GM12878 (cell line): ENCODE measurements at regions not wholly inside any gene's neighbourhood (a gene's known extent, or its start where the extent isn't known, plus 50 kb on each side); places are given as distances from the start of the nearest gene placed in this dataset.

ENCODE experiments used
- ATAC-seq: fragments of 200-7000 bp; cut with Tn5 transposase; 3 replicates; pipeline ENCODE4 v1.9.1; 2020; ENCODE audit warnings: mild to moderate bottlenecking, moderate library complexity
- BruUV-seq: library from RNA; stranded (reverse); fragments of 400-500 nt; replicated peaks from 2 replicates; lab custom pipeline; 2021; lab: Mats Ljungman, UMichigan
- CTCF ChIA-PET: fragments of 300-600 bp; sonication (Branson Sonifier 250); formaldehyde crosslinking; extraction: SDS; loops from one replicate; lab custom pipeline; 2021; ENCODE audit warnings: inconsistent platforms; lab: Yijun Ruan, JAX
- POLR2A ChIA-PET: fragments of 350-600 bp; formaldehyde crosslinking; extraction: SDS; loops from one replicate; lab custom pipeline; 2021; ENCODE audit warnings: inconsistent platforms; lab: Charles Lee
- RAD21 ChIA-PET: fragments of 300-600 bp; sonication (Branson Sonifier 250); formaldehyde crosslinking; loops from one replicate; lab custom pipeline; 2023; ENCODE audit warnings: antibody characterized with exemption; ENCODE audit not compliant: unreplicated experiment; lab: Charles Lee
- SMC1A ChIA-PET: fragments of 300-600 bp; sonication (Branson Sonifier 250); formaldehyde crosslinking; loops from one replicate; lab custom pipeline; 2023; ENCODE audit not compliant: unreplicated experiment, uncharacterized antibody; lab: Charles Lee
- DNase-seq: peaks from one replicate; pipeline ENCODE4 v3.0.0-alpha.2; 2011; ENCODE audit warnings: low read depth, low spot score
- FAIRE-seq: peaks from 3 replicates; lab custom pipeline; 2011; peaks lifted over from hg19 to GRCh38; lab: Jason Lieb, UNC
- H2AFZ ChIP-seq: 2 replicates; pipeline ENCODE4 v1.6.0; 2011; ENCODE audit warnings: low read depth, low read length, control low read depth; ENCODE audit not compliant: control insufficient read depth
- H3K27ac ChIP-seq: 2 replicates; pipeline ENCODE4 v1.5.1; 2011; ENCODE audit warnings: control low read depth; ENCODE audit not compliant: control insufficient read depth, insufficient read depth
- H3K27me3 ChIP-seq, 2 experiments: replicated peaks in 1 of 2; 2 replicates each; pipeline versions ENCODE4 v1.6.0 to v1.6.1; 2011; ENCODE audit warnings: low read length in 1 of 2; ENCODE audit not compliant: control insufficient read depth in 2 of 2, insufficient read depth in 2 of 2
- H3K36me3 ChIP-seq, 2 experiments: 2 replicates each; pipeline ENCODE4 v1.5.1; 2011; ENCODE audit warnings: low read length in 1 of 2; ENCODE audit not compliant: control insufficient read depth in 2 of 2, insufficient read depth in 2 of 2
- H3K4me1 ChIP-seq: 2 replicates; pipeline ENCODE4 v1.6.1; 2011; ENCODE audit warnings: mild to moderate bottlenecking, low read length, moderate library complexity, mixed read lengths; ENCODE audit not compliant: control insufficient read depth, insufficient read depth
- H3K4me2 ChIP-seq: 2 replicates; pipeline ENCODE4 v1.6.0; 2011; ENCODE audit warnings: control low read depth; ENCODE audit not compliant: control insufficient read depth, insufficient read depth
- H3K4me3 ChIP-seq: fragments of 200-600 bp; sonication (generic); 2 replicates; pipeline ENCODE4 v1.5.1; 2016
- H3K79me2 ChIP-seq: 2 replicates; pipeline ENCODE4 v1.6.0; 2011; ENCODE audit warnings: low read length; ENCODE audit not compliant: control insufficient read depth, insufficient read depth
- H3K9ac ChIP-seq: 2 replicates; pipeline ENCODE4 v1.8.0; 2011; ENCODE audit warnings: low read length, control low read depth, mixed read lengths; ENCODE audit not compliant: control insufficient read depth, insufficient read depth
- H3K9me3 ChIP-seq: replicated peaks from 3 replicates; pipeline ENCODE4 v1.5.1; 2011; ENCODE audit warnings: mild to moderate bottlenecking, low read length; ENCODE audit not compliant: control insufficient read depth, insufficient read depth
- H4K20me1 ChIP-seq: 2 replicates; pipeline ENCODE4 v1.6.0; 2011; ENCODE audit not compliant: control insufficient read depth, insufficient read depth
- CBX3 ChIP-seq: fragments of 200-600 bp; sonication (generic); IDR thresholded peaks from 2 replicates; pipeline ENCODE4 v1.6.1; 2016; ENCODE audit warnings: low read depth, borderline replicate concordance
- CHD2 ChIP-seq: IDR thresholded peaks from 2 replicates; pipeline ENCODE4 v1.6.1; 2011; ENCODE audit warnings: low read depth, low read length, improper control_type of control experiment, borderline replicate concordance
- CREB1 ChIP-seq: IDR thresholded peaks from 2 replicates; pipeline ENCODE4 v1.6.1; 2012; ENCODE audit warnings: low read depth, mild to moderate bottlenecking, inconsistent platforms
- EED ChIP-seq: sonication (generic); IDR thresholded peaks from 2 replicates; pipeline ENCODE4 v1.6.1; 2016; ENCODE audit warnings: antibody characterized with exemption, low read depth
- FOXM1 ChIP-seq: IDR thresholded peaks from 2 replicates; pipeline ENCODE4 v1.6.1; 2012; ENCODE audit warnings: low read depth, mild to moderate bottlenecking, inconsistent platforms, low read length, moderate library complexity
- HCFC1 ChIP-seq: fragments of 150-350 bp; IDR thresholded peaks from 2 replicates; pipeline ENCODE4 v1.6.1; 2014; ENCODE audit warnings: low read length
- KLF5 ChIP-seq: fragments of 450-650 bp; IDR thresholded peaks from 2 replicates; pipeline ENCODE4 v1.6.1; 2014; ENCODE audit warnings: mild to moderate bottlenecking; ENCODE audit not compliant: partially characterized antibody
- NR2C1 ChIP-seq: fragments of 450-650 bp; IDR thresholded peaks from 2 replicates; pipeline ENCODE4 v1.6.1; 2017; ENCODE audit warnings: antibody characterized with exemption, mild to moderate bottlenecking, moderate library complexity
- TARDBP ChIP-seq: IDR thresholded peaks from 2 replicates; pipeline ENCODE4 v1.6.1; 2016; ENCODE audit warnings: borderline replicate concordance
- ZNF24 ChIP-seq: fragments of 450-650 bp; IDR thresholded peaks from 2 replicates; pipeline ENCODE4 v1.6.1; 2017; ENCODE audit warnings: antibody characterized with exemption, mild to moderate bottlenecking
- ZNF622 ChIP-seq: fragments of 450-650 bp; IDR thresholded peaks from 2 replicates; pipeline ENCODE4 v1.6.1; 2017; ENCODE audit warnings: mild to moderate bottlenecking, inconsistent platforms
- WGBS: methylation state at CpG from one replicate; pipeline ENCODE4 v1.1.6; 2016; ENCODE audit warnings: low lambda C conversion rate; ENCODE audit not compliant: insufficient replicate concordance, insufficient coverage; ENCODE audit errors: missing lambda C conversion rate; 5-methylcytosine and 5-hydroxymethylcytosine counted together
- in situ Hi-C: fragments of 300-500 bp; cut with MboI; formaldehyde crosslinking; loops from 9 replicates; pipeline ENCODE4 v1.14.3; 2018; ENCODE audit warnings: mixed read lengths
- intact Hi-C: fragments of 100-400 bp; cut with micrococcal nuclease; formaldehyde crosslinking; loops from one replicate; pipeline ENCODE4 v1.14.2; 2022; ENCODE audit not compliant: unreplicated experiment
- TF ChIP-seq, protein P1 (sequence below): fragments of 450-650 bp; IDR thresholded peaks from 2 replicates; pipeline ENCODE4 v1.6.1; 2017; ENCODE audit warnings: mild to moderate bottlenecking, moderate library complexity
- TF ChIP-seq, protein P2 (sequence below): IDR thresholded peaks from 2 replicates; pipeline ENCODE4 v1.6.1; 2012; ENCODE audit warnings: low read depth, low read length, improper control_type of control experiment
- TF ChIP-seq, protein P3 (sequence below): IDR thresholded peaks from 2 replicates; pipeline ENCODE4 v1.6.1; 2012; ENCODE audit warnings: low read depth, low read length, improper control_type of control experiment
- TF ChIP-seq, protein P4 (sequence below): fragments of 450-650 bp; IDR thresholded peaks from 2 replicates; pipeline ENCODE4 v1.6.1; 2017; ENCODE audit warnings: borderline replicate concordance

DNA sequence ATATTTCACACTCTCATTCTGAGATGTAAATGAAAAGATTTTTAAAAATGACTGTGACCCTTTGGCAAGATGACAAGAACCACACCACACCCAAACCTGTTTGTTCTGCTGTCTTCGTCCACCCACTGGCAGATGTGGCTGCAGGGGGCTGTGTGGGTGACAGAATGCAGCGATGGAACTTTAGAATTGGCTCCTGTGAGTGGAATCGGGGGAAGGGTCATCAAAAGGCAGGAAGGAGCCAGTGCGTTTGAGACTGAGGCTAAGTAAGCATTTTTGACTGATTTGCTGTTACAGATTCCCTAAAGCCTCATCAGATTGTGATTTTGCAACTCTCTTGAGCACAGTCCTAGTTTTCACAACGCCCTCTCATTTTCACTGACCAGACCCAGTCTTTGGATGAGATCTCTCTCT lies 111.2 kb upstream of the ADGRL2 start (continued):
- TF ChIP-seq, protein P1, sequence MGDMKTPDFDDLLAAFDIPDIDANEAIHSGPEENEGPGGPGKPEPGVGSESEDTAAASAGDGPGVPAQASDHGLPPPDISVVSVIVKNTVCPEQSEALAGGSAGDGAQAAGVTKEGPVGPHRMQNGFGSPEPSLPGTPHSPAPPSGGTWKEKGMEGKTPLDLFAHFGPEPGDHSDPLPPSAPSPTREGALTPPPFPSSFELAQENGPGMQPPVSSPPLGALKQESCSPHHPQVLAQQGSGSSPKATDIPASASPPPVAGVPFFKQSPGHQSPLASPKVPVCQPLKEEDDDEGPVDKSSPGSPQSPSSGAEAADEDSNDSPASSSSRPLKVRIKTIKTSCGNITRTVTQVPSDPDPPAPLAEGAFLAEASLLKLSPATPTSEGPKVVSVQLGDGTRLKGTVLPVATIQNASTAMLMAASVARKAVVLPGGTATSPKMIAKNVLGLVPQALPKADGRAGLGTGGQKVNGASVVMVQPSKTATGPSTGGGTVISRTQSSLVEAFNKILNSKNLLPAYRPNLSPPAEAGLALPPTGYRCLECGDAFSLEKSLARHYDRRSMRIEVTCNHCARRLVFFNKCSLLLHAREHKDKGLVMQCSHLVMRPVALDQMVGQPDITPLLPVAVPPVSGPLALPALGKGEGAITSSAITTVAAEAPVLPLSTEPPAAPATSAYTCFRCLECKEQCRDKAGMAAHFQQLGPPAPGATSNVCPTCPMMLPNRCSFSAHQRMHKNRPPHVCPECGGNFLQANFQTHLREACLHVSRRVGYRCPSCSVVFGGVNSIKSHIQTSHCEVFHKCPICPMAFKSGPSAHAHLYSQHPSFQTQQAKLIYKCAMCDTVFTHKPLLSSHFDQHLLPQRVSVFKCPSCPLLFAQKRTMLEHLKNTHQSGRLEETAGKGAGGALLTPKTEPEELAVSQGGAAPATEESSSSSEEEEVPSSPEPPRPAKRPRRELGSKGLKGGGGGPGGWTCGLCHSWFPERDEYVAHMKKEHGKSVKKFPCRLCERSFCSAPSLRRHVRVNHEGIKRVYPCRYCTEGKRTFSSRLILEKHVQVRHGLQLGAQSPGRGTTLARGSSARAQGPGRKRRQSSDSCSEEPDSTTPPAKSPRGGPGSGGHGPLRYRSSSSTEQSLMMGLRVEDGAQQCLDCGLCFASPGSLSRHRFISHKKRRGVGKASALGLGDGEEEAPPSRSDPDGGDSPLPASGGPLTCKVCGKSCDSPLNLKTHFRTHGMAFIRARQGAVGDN: 0 out of 2 replicates have a peak, but pooled peaks have one; percentile 34

GRCh38 chr1:81682490-81682889 lies 118.2 kb upstream of the ADGRL2 start:
- no peak overlapping the region for H2AFZ ChIP-seq
- CTCF ChIA-PET: interaction anchor here (1.0 kb wide), 1 partner anchor 133 kb away, joined by 3 read pairs; no protein-coding TSS in a partner anchor
- H3K9me3 ChIP-seq: no peaks in the 10 kb centered on the region
- H3K79me2 ChIP-seq: no peaks in the 10 kb centered on the region
- FAIRE-seq (no peak), ATAC-seq (no peak; the same call in 2 of the 3 replicates), DNase-seq (no peak)
- no peaks in the 10 kb centered on the region for H3K4me1 ChIP-seq
- WGBS: 31% methylated on average over 7 of the region's 7 CpGs
- no peak overlapping the region for H3K4me2 ChIP-seq
- no peaks in the 10 kb centered on the region for H4K20me1 ChIP-seq
- H3K9ac ChIP-seq: no peak overlapping the region
- RAD21 ChIA-PET: interaction anchor here (2.1 kb wide), 1 partner anchor 133 kb away, joined by 7 read pairs; no protein-coding TSS in a partner anchor
- intact Hi-C loops (loop anchor here (5.0 kb wide), 1 partner anchor 80 kb away; no protein-coding TSS in a partner anchor), in situ Hi-C loops (no loop called here)
- no peaks in the 10 kb centered on the region for H3K27me3 ChIP-seq
- H3K36me3 ChIP-seq: no peaks in the 10 kb centered on the region
- no peak overlapping the region for H3K27ac ChIP-seq
- no peak overlapping the region for H3K4me3 ChIP-seq
- no TSS peak for BruUV-seq
- POLR2A ChIA-PET: no interaction called here
- SMC1A ChIA-PET: interaction anchor here (0.6 to 1.7 kb wide), 5 partner anchors 29 to 170 kb away, joined by 3 to 5 read pairs (median 3); no protein-coding TSS in a partner anchor
- TF ChIP-seq, protein P2, sequence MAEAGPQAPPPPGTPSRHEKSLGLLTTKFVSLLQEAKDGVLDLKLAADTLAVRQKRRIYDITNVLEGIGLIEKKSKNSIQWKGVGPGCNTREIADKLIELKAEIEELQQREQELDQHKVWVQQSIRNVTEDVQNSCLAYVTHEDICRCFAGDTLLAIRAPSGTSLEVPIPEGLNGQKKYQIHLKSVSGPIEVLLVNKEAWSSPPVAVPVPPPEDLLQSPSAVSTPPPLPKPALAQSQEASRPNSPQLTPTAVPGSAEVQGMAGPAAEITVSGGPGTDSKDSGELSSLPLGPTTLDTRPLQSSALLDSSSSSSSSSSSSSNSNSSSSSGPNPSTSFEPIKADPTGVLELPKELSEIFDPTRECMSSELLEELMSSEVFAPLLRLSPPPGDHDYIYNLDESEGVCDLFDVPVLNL: no peak
- TF ChIP-seq EED: no peak
- no peak for TF ChIP-seq CHD2
- no peak for TF ChIP-seq HCFC1
- TF ChIP-seq, protein P3, sequence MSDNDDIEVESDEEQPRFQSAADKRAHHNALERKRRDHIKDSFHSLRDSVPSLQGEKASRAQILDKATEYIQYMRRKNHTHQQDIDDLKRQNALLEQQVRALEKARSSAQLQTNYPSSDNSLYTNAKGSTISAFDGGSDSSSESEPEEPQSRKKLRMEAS: no peak
- no peak for TF ChIP-seq KLF5
- TF ChIP-seq FOXM1: no peak
- TF ChIP-seq CBX3: no peak
- no peak for TF ChIP-seq ZNF622
- TF ChIP-seq TARDBP: no peak
- TF ChIP-seq ZNF24: no peak
- TF ChIP-seq, protein P4, sequence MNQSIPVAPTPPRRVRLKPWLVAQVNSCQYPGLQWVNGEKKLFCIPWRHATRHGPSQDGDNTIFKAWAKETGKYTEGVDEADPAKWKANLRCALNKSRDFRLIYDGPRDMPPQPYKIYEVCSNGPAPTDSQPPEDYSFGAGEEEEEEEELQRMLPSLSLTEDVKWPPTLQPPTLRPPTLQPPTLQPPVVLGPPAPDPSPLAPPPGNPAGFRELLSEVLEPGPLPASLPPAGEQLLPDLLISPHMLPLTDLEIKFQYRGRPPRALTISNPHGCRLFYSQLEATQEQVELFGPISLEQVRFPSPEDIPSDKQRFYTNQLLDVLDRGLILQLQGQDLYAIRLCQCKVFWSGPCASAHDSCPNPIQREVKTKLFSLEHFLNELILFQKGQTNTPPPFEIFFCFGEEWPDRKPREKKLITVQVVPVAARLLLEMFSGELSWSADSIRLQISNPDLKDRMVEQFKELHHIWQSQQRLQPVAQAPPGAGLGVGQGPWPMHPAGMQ: no peak
- TF ChIP-seq CREB1: no peak
- TF ChIP-seq NR2C1: no peak
